RCC 7860 (cell line): ENCODE measurements at regions not wholly inside any gene's neighbourhood (a gene's known extent, or its start where the extent isn't known, plus 50 kb on each side); places are given as distances from the start of the nearest gene placed in this dataset.
"Not testable (repeated sequence)": the region's sequence is repeated elsewhere in the genome, so short reads cannot be mapped to it uniquely, and the experiment has no call there.

Source experiments
- DNase-seq: peaks from one replicate; pipeline ENCODE4 v3.0.0-alpha.2; 2015; ENCODE audit warnings: low spot score
- FAIRE-seq: peaks from 2 replicates; lab custom pipeline; 2012; peaks lifted over from hg19 to GRCh38; lab: Jason Lieb, UNC

GRCh38 chr9:104195142-104195541, 101.0 kb downstream of the SMC2 start:
- not testable (repeated sequence) for FAIRE-seq, DNase-seq

GRCh38 chr9:104200456-104200994, 106.4 kb downstream of the SMC2 start:
- no peak for DNase-seq
- FAIRE-seq: no peak

GRCh38 chr9:104206766-104207165, 112.7 kb downstream of the SMC2 start:
- no peak for FAIRE-seq

GRCh38 chr9:104209387-104209786, 115.3 kb downstream of the SMC2 start:
- no peak for FAIRE-seq

More at GRCh38 chr9:104206766-104207165, 112.7 kb downstream of the SMC2 start:
- DNase-seq: no peak

GRCh38 chr9:104227108-104227507, 133.0 kb downstream of the SMC2 start:
- no peak for DNase-seq
- no peak for FAIRE-seq

More at GRCh38 chr9:104209387-104209786, 115.3 kb downstream of the SMC2 start:
- DNase-seq: no peak

- DNase-seq: peak; percentile 76
- no peak for FAIRE-seq
Observed at GRCh38 chr9:104232781-104233341, 138.8 kb downstream of the SMC2 start.

GRCh38 chr9:104233366-104233765, 139.3 kb downstream of the SMC2 start:
- DNase-seq (no peak), FAIRE-seq (no peak)

- not testable (repeated sequence) for FAIRE-seq, DNase-seq
Observed at GRCh38 chr9:104234632-104235337, 140.7 kb downstream of the SMC2 start.

- DNase-seq, FAIRE-seq: not testable (repeated sequence)
Observed at GRCh38 chr9:104235347-104236120, 141.4 kb downstream of the SMC2 start.

GRCh38 chr9:104238668-104239067, 144.6 kb downstream of the SMC2 start:
- no peak for FAIRE-seq
- DNase-seq: no peak

- DNase-seq (no peak), FAIRE-seq (no peak)
Observed at GRCh38 chr9:104240890-104241289, 146.8 kb downstream of the SMC2 start.

GRCh38 chr9:104245925-104246324, 151.8 kb downstream of the SMC2 start:
- no peak for DNase-seq
- no peak for FAIRE-seq

GRCh38 chr9:104247899-104248460, 153.9 kb downstream of the SMC2 start:
- DNase-seq: no peak
- no peak for FAIRE-seq

GRCh38 chr9:104256031-104256695, 162.1 kb downstream of the SMC2 start:
- FAIRE-seq: no peak
- DNase-seq: no peak

- peak; percentile 14 for DNase-seq
- no peak for FAIRE-seq
Observed at GRCh38 chr9:104256696-104257062, 162.6 kb downstream of the SMC2 start.

GRCh38 chr9:104258296-104259011, 164.3 kb downstream of the SMC2 start:
- FAIRE-seq: no peak
- no peak for DNase-seq

GRCh38 chr9:104260004-104260403, 165.9 kb downstream of the SMC2 start:
- FAIRE-seq: no peak
- no peak for DNase-seq

- DNase-seq (no peak), FAIRE-seq (no peak)
Observed at GRCh38 chr9:104263942-104264341, 169.8 kb downstream of the SMC2 start.

GRCh38 chr9:104264431-104264830, 170.3 kb downstream of the SMC2 start:
- FAIRE-seq: no peak

GRCh38 chr9:104269374-104269773, 175.3 kb downstream of the SMC2 start:
- FAIRE-seq (no peak), DNase-seq (no peak)

More at GRCh38 chr9:104264431-104264830, 170.3 kb downstream of the SMC2 start:
- no peak for DNase-seq
